DOHH2 (cell line): ENCODE measurements at regions not wholly inside any gene's neighbourhood (a gene's known extent, or its start where the extent isn't known, plus 50 kb on each side); places are given as distances from the start of the nearest gene placed in this dataset.

Experiments used
- H3F3A ChIP-seq: fragments of 200-600 bp; sonication (generic), shearing (Covaris generic); 2 replicates; pipeline ENCODE4 v1.6.0; 2016; ENCODE audit warnings: antibody characterized with exemption, mild to moderate bottlenecking; ENCODE audit not compliant: control insufficient read depth, insufficient read depth
- H3K27ac ChIP-seq: fragments of 200-600 bp; sonication (generic); 2 replicates; pipeline ENCODE4 v1.5.1; 2014; ENCODE audit warnings: low read depth, mild to moderate bottlenecking, low read length, moderate library complexity
- H3K27me3 ChIP-seq: fragments of 200-600 bp; sonication (generic); 2 replicates; pipeline ENCODE4 v1.6.1; 2014; ENCODE audit warnings: mild to moderate bottlenecking, low read length, mixed read lengths; ENCODE audit not compliant: control insufficient read depth
- H3K36me3 ChIP-seq: fragments of 200-600 bp; sonication (generic); 2 replicates; pipeline ENCODE4 v1.6.1; 2014; ENCODE audit warnings: mild to moderate bottlenecking, low read length, moderate library complexity, mixed read lengths; ENCODE audit not compliant: control insufficient read depth
- H3K4me1 ChIP-seq: fragments of 200-600 bp; sonication (generic); 2 replicates; pipeline ENCODE4 v1.6.1; 2014; ENCODE audit warnings: mild to moderate bottlenecking, low read length, mixed read lengths; ENCODE audit not compliant: control insufficient read depth
- H3K4me2 ChIP-seq: fragments of 200-600 bp; sonication (generic); 2 replicates; pipeline ENCODE4 v1.6.0; 2014; ENCODE audit warnings: mild to moderate bottlenecking, low read length, moderate library complexity
- H3K4me3 ChIP-seq: fragments of 200-600 bp; sonication (generic); 2 replicates; pipeline ENCODE4 v1.5.1; 2014; ENCODE audit warnings: mild to moderate bottlenecking, low read length, mixed read lengths
- H3K79me2 ChIP-seq: fragments of 200-600 bp; sonication (generic); 2 replicates; pipeline ENCODE4 v1.6.1; 2014; ENCODE audit warnings: mild to moderate bottlenecking, low read length, mixed read lengths; ENCODE audit not compliant: control insufficient read depth
- H3K9me2 ChIP-seq: fragments of 200-600 bp; sonication (generic); replicated peaks from 2 replicates; pipeline ENCODE4 v1.6.1; 2014; ENCODE audit warnings: mild to moderate bottlenecking, low read length, mixed read lengths; ENCODE audit not compliant: control insufficient read depth
- H3K9me3 ChIP-seq: fragments of 200-600 bp; sonication (generic); 2 replicates; pipeline ENCODE4 v1.6.1; 2014; ENCODE audit warnings: antibody characterized with exemption, low read length, mixed read lengths; ENCODE audit not compliant: control insufficient read depth, insufficient read depth
- H4K20me1 ChIP-seq: fragments of 200-600 bp; sonication (generic); 2 replicates; pipeline ENCODE4 v1.6.0; 2014; ENCODE audit warnings: low read depth, mild to moderate bottlenecking, antibody characterized with exemption, low read length, moderate library complexity; ENCODE audit not compliant: control insufficient read depth, insufficient read depth
- EZH2phosphoT487 ChIP-seq: fragments of 200-600 bp; sonication (generic); IDR thresholded peaks from 2 replicates; pipeline ENCODE4 v1.6.1; 2017; ENCODE audit warnings: borderline replicate concordance, mild to moderate bottlenecking, antibody characterized with exemption, low read length, moderate library complexity, mixed read lengths
- TF ChIP-seq, protein P1 (sequence below): fragments of 200-600 bp; sonication (generic); IDR thresholded peaks from one replicate; pipeline ENCODE4 v1.5.1; 2014; ENCODE audit warnings: antibody characterized with exemption, mild to moderate bottlenecking, low read depth, low read length; ENCODE audit not compliant: poor library complexity, severe bottlenecking

DNA sequence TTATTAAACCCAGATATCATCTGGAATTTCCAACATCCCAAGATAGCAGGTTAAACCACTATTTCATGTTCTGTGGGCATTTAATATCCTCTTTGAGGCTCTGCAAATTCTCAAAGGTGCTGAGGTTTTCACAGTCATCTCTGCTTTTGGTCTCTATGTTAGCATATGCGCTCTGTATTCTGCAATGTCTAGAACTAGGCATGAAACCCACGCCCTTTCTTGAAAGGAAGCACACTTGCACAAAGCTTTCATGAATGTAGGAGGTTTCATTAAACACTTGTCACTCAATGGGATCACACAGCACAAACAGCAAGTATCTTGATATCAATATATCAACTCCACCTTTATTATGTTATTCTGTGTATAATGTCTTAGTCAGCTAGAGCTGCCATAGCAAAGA, 172.0 kb upstream of the USP24 start:
- Histone ChIP-seq H3K4me3 (no peak overlapping the region), H3K9me2 (no peaks in the 10 kb centered on the region), H3K27me3 (no peaks in the 10 kb centered on the region), H3K4me2 (no peak overlapping the region), H3K4me1 (no peaks in the 10 kb centered on the region), H3K27ac (no peak overlapping the region), H3K36me3 (no peaks in the 10 kb centered on the region), H4K20me1 (no peaks in the 10 kb centered on the region), H3K9me3 (no peaks in the 10 kb centered on the region), H3K79me2 (no peaks in the 10 kb centered on the region), H3F3A (no peaks in the 10 kb centered on the region)
- TF ChIP-seq EZH2phosphoT487 = no peak
- TF ChIP-seq, protein P1, sequence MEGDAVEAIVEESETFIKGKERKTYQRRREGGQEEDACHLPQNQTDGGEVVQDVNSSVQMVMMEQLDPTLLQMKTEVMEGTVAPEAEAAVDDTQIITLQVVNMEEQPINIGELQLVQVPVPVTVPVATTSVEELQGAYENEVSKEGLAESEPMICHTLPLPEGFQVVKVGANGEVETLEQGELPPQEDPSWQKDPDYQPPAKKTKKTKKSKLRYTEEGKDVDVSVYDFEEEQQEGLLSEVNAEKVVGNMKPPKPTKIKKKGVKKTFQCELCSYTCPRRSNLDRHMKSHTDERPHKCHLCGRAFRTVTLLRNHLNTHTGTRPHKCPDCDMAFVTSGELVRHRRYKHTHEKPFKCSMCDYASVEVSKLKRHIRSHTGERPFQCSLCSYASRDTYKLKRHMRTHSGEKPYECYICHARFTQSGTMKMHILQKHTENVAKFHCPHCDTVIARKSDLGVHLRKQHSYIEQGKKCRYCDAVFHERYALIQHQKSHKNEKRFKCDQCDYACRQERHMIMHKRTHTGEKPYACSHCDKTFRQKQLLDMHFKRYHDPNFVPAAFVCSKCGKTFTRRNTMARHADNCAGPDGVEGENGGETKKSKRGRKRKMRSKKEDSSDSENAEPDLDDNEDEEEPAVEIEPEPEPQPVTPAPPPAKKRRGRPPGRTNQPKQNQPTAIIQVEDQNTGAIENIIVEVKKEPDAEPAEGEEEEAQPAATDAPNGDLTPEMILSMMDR = no peak

DNA sequence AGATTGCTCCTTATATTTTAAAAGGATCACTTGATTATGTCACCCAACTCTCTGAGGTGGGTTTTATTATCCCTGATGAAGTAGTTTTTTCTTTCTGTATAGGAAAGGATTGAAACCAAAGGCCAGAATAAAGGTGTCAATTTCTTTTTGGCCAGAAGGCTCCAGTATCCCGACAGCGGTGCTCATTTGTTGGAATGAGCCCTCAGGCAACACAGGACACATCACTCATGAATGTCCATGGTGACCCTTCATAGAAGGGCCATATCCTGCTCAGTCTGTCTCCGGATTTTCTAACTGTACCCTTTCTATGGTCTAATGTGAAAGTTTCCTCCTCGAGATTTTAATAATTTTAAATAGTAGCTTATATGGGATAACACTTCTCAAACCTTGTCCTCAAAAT, 171.3 kb upstream of the USP24 start:
- Histone ChIP-seq H3K4me1 (no peaks in the 10 kb centered on the region), H3K36me3 (no peaks in the 10 kb centered on the region), H3K9me2 (no peaks in the 10 kb centered on the region), H3K4me2 (no peak overlapping the region), H3K79me2 (no peaks in the 10 kb centered on the region), H3K27me3 (no peaks in the 10 kb centered on the region), H3K4me3 (no peak overlapping the region), H3K27ac (no peak overlapping the region), H3F3A (no peaks in the 10 kb centered on the region), H4K20me1 (no peaks in the 10 kb centered on the region), H3K9me3 (no peaks in the 10 kb centered on the region)
- TF ChIP-seq, protein P1 = no peak
- no peak for TF ChIP-seq EZH2phosphoT487

DNA sequence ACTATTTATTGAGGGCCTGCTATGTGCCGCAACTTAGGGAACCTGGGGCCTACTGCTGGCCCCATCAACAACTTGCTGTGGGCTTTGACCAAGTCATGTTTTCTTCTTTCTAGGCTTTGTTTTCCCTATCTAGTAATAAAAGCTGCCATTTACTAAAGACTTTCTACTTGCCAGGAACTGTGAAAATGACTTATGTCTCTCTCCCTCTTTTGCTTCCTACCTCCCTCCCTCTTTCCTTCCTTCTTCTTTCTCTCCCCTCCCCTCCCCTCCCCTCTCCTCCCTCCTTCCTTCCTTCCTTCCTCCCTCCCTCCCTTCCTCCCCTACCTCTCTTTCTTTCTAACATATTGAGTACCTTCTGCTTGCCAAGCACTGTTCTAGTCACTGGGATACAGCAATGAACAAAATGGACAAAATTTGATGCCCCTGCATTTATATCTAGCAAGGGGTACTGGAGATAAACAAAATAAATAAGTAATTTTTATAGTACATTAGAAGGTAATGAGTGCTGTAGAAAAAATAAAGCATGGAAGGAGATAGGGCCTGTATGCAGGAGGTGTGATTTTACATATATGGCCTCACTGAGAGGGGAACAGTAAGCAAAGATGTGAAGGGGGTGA, 170.3 kb upstream of the USP24 start:
- H3K27me3 ChIP-seq = no peaks in the 10 kb centered on the region
- no peaks in the 10 kb centered on the region for H3K9me2 ChIP-seq
- no peaks in the 10 kb centered on the region for H3K9me3 ChIP-seq
- H3K79me2 ChIP-seq = no peaks in the 10 kb centered on the region
- no peak for TF ChIP-seq EZH2phosphoT487
- TF ChIP-seq, protein P1 = no peak
- no peaks in the 10 kb centered on the region for H4K20me1 ChIP-seq
- H3K4me3 ChIP-seq = no peak overlapping the region
- no peaks in the 10 kb centered on the region for H3F3A ChIP-seq
- H3K36me3 ChIP-seq = no peaks in the 10 kb centered on the region
- H3K27ac ChIP-seq = no peak overlapping the region
- no peak overlapping the region for H3K4me2 ChIP-seq
- no peaks in the 10 kb centered on the region for H3K4me1 ChIP-seq

DNA sequence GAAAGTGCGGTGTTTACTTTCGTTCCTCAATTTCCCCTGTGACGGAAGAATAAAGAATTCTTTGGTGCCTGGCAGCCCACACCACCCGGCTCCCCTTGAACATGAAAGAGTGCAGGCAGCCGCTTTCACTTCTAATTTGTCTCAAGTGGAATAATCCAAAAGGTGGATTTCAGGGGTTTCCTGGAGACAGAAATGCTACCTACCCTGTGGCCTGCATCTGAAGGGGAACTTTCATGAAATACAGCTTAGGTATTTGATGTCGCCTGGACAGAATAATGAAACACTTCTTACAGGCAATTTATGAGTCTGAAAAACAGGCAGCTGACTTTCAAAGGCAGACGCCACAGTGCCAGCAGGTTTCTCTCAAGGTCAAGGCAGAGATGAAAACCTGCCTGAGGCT, 169.5 kb upstream of the USP24 start:
- TF ChIP-seq, protein P1 = no peak
- no peak for TF ChIP-seq EZH2phosphoT487
- no peaks in the 10 kb centered on the region for H4K20me1 ChIP-seq

More for the DNA sequence above, 169.5 kb upstream of the USP24 start:
- Histone ChIP-seq H3K27ac (no peak overlapping the region), H3K4me3 (no peak overlapping the region), H3K79me2 (no peaks in the 10 kb centered on the region), H3K4me1 (no peaks in the 10 kb centered on the region), H3K36me3 (no peaks in the 10 kb centered on the region), H3F3A (no peaks in the 10 kb centered on the region), H3K9me2 (no peaks in the 10 kb centered on the region), H3K9me3 (no peaks in the 10 kb centered on the region), H3K27me3 (no peaks in the 10 kb centered on the region), H3K4me2 (no peak overlapping the region)
